Ishikawa (cell line): ENCODE measurements at regions not wholly inside any gene's neighbourhood (a gene's known extent, or its start where the extent isn't known, plus 50 kb on each side); places are given as distances from the start of the nearest gene placed in this dataset.

ENCODE experiments used
- CEBPB ChIP-seq: IDR thresholded peaks from 2 replicates; pipeline ENCODE4 v1.6.1; 2012
- CREB1 ChIP-seq: IDR thresholded peaks from 2 replicates; pipeline ENCODE4 v1.6.1; 2012; ENCODE audit warnings: low read depth
- EGR1 ChIP-seq: IDR thresholded peaks from 2 replicates; pipeline ENCODE4 v1.6.1; 2012
- EP300 ChIP-seq: IDR thresholded peaks from 2 replicates; pipeline ENCODE4 v1.6.1; 2012; ENCODE audit warnings: borderline replicate concordance
- FOXM1 ChIP-seq: IDR thresholded peaks from 2 replicates; pipeline ENCODE4 v1.6.1; 2012; ENCODE audit warnings: low read depth, borderline replicate concordance
- NFIC ChIP-seq: IDR thresholded peaks from 2 replicates; pipeline ENCODE4 v1.6.1; 2012
- RAD21 ChIP-seq: IDR thresholded peaks from 2 replicates; pipeline ENCODE4 v1.6.1; 2012; ENCODE audit warnings: low read depth
- TAF1 ChIP-seq: IDR thresholded peaks from 2 replicates; pipeline ENCODE4 v1.6.1; 2012; ENCODE audit warnings: low read depth, mild to moderate bottlenecking
- TCF12 ChIP-seq: IDR thresholded peaks from 2 replicates; pipeline ENCODE4 v1.6.1; 2012; ENCODE audit warnings: low read depth
- TEAD4 ChIP-seq: IDR thresholded peaks from 2 replicates; pipeline ENCODE4 v1.6.1; 2012
- YY1 ChIP-seq: IDR thresholded peaks from 2 replicates; pipeline ENCODE4 v1.6.1; 2012; ENCODE audit warnings: low read depth
- ZBTB7A ChIP-seq: IDR thresholded peaks from 2 replicates; pipeline ENCODE4 v1.6.1; 2012; ENCODE audit warnings: low read depth
- TF ChIP-seq, protein P1 (sequence below): IDR thresholded peaks from 2 replicates; pipeline ENCODE4 v1.6.1; 2012
- TF ChIP-seq, protein P2 (sequence below): IDR thresholded peaks from 2 replicates; pipeline ENCODE4 v1.6.1; 2012; ENCODE audit warnings: low read depth, mild to moderate bottlenecking
- TF ChIP-seq, protein P3 (sequence below): IDR thresholded peaks from 2 replicates; pipeline ENCODE4 v1.6.1; 2012

DNA sequence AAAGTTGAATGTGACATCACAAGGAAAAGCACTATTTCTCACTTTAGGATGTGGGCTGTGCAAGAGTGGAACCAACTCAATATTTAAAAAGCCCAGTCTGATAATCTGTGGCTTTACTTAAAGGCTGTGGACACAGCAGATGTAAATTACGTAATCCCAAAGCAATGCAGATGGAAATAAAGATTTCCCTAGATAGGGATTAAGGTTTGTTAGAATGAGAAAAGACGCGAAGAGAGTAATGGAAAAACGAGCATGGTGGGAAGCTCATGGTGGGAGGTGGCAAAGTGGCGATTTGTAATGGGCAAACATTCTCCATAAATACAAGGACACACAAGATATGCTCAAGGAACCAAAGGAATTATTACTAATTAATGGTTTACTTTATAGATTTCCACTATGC is 985.5 kb downstream of the FSTL5 start:
- TF ChIP-seq CREB1 (no peak), TAF1 (no peak), NFIC (no peak)

DNA sequence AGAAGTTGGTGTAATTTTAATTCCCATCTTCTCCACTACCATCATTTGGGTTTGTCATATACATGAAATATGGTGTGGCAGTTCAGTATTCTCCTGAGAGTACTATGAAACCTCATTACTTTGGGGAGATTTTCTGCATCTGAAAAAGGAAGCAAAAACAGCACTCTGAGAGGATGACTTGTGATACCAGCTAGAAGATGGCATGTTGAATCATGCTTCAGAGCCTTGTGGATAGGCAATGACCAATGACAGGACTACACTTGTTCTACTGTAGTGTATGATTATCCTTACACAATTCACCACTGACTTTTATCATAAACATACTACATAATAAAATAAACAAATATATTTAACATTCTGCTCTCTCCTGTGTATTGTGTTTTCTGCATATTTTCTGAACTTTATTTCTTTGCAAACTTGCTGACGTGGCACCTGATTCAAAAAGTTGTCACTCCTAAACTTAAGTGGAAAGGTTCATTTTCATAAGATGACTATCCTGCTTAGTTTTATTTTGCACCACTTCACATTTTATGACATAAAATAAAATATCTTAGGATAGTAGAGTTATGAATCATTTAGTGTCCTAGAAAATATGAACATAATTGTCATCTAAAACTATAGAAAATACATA is 991.3 kb downstream of the FSTL5 start:
- no peak for TF ChIP-seq CREB1
- TF ChIP-seq, protein P1, sequence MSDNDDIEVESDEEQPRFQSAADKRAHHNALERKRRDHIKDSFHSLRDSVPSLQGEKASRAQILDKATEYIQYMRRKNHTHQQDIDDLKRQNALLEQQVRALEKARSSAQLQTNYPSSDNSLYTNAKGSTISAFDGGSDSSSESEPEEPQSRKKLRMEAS, result no peak
- TF ChIP-seq YY1, result no peak
- no peak for TF ChIP-seq FOXM1
- no peak for TF ChIP-seq ZBTB7A
- no peak for TF ChIP-seq EGR1
- no peak for TF ChIP-seq EP300
- no peak for TF ChIP-seq TAF1
- no peak for TF ChIP-seq RAD21
- no peak for TF ChIP-seq TEAD4
- no peak for TF ChIP-seq NFIC
- TF ChIP-seq TCF12, result no peak
- TF ChIP-seq, protein P2, sequence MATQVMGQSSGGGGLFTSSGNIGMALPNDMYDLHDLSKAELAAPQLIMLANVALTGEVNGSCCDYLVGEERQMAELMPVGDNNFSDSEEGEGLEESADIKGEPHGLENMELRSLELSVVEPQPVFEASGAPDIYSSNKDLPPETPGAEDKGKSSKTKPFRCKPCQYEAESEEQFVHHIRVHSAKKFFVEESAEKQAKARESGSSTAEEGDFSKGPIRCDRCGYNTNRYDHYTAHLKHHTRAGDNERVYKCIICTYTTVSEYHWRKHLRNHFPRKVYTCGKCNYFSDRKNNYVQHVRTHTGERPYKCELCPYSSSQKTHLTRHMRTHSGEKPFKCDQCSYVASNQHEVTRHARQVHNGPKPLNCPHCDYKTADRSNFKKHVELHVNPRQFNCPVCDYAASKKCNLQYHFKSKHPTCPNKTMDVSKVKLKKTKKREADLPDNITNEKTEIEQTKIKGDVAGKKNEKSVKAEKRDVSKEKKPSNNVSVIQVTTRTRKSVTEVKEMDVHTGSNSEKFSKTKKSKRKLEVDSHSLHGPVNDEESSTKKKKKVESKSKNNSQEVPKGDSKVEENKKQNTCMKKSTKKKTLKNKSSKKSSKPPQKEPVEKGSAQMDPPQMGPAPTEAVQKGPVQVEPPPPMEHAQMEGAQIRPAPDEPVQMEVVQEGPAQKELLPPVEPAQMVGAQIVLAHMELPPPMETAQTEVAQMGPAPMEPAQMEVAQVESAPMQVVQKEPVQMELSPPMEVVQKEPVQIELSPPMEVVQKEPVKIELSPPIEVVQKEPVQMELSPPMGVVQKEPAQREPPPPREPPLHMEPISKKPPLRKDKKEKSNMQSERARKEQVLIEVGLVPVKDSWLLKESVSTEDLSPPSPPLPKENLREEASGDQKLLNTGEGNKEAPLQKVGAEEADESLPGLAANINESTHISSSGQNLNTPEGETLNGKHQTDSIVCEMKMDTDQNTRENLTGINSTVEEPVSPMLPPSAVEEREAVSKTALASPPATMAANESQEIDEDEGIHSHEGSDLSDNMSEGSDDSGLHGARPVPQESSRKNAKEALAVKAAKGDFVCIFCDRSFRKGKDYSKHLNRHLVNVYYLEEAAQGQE, result no peak
- TF ChIP-seq CEBPB, result no peak
- TF ChIP-seq, protein P3, sequence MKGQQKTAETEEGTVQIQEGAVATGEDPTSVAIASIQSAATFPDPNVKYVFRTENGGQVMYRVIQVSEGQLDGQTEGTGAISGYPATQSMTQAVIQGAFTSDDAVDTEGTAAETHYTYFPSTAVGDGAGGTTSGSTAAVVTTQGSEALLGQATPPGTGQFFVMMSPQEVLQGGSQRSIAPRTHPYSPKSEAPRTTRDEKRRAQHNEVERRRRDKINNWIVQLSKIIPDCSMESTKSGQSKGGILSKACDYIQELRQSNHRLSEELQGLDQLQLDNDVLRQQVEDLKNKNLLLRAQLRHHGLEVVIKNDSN, result no peak

DNA sequence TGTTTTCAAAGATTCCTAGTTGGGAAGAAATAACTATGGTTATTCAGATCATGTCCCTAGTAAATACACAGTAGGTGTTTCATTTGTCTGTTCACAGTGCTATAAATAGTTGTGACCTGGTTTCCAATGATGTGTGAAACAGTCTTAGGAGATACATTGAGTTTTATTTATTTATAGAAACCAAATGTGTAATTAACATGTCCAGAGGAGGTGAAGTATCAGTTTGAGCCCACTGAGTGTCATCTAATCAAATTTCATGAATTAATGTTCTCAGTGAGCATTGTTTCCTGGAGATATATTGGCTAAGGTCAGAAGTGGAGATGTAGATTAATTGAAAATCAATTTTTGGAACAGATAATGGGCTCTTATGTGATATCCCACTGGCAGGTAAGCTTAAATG is 996.3 kb downstream of the FSTL5 start:
- TF ChIP-seq CREB1 (no peak), YY1 (no peak), TCF12 (no peak), RAD21 (no peak), ZBTB7A (no peak), CEBPB (no peak), EGR1 (no peak), FOXM1 (no peak)

DNA sequence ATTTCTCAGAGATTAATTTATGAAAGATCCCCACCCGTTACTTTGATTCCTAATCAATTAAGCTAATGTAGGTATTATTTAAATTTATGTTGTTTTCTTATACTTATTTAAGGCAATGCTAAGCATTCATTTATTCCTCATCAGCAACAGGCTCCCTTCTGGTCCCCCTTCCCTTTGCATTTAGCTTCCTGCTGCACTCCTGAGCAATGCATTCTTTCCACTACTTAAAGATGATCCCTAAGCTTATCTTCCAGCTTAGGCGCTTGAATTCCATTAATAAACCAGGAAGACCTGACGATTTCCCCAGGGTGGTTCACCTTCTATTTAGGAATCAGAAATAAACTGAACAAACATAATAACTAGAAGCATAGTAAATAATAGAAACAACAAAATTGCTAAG is 1003.1 kb downstream of the FSTL5 start:
- no peak for TF ChIP-seq RAD21
- TF ChIP-seq TCF12, result no peak
- TF ChIP-seq FOXM1, result no peak
- TF ChIP-seq, protein P1, result no peak
- TF ChIP-seq TEAD4, result no peak
- no peak for TF ChIP-seq CREB1

DNA sequence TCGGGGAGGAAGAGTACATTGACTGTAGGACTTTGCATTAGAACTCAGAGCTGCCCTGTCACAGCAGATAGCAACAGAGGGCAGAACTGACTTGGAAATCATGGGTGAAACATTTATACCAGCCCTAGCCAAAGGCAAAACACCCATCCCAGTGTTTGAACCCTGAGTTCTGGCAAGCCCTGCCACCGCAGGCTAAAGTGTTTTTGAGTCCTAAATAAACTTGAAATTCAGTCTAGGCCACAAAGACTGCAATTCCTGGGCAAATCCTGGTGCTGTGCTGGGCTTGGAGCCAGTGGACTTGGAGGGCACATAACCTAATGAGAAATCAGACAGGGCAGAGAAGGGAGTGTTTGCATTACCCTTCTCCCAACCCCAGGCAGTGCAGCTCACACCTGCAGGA is 1015.7 kb downstream of the FSTL5 start:
- TF ChIP-seq YY1, result no peak
- TF ChIP-seq EGR1, result no peak
- no peak for TF ChIP-seq FOXM1
- TF ChIP-seq TEAD4, result no peak
- TF ChIP-seq, protein P3, result no peak
- TF ChIP-seq TCF12, result no peak
- no peak for TF ChIP-seq CEBPB
- TF ChIP-seq, protein P1, result no peak
- TF ChIP-seq ZBTB7A, result no peak
- TF ChIP-seq NFIC, result no peak
- no peak for TF ChIP-seq EP300
- no peak for TF ChIP-seq TAF1
- no peak for TF ChIP-seq RAD21

DNA sequence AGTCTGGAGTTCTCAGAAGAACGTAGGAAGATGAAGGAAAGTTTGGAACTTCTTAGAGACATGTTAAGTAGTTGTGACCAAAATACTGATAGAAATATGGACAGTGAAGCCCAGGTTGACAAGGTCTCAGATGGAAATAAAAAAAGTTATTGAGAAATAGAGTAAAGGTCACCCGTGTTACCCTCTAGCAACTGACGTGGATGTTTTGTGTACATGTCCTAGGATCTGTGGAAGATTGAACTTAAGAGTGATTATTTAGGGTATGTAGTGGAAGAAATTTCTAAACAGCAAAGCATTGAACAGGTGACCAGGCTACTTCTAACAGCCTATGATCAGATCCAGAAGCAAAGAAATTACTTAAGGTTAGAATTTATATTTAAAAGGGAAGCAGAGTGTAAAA is 1020.4 kb downstream of the FSTL5 start:
- TF ChIP-seq EP300 (no peak), CREB1 (no peak), NFIC (no peak), ZBTB7A (no peak), FOXM1 (no peak), CEBPB (no peak), EGR1 (no peak), TEAD4 (no peak)
- TF ChIP-seq, protein P2, result no peak
- TF ChIP-seq, protein P3, result no peak
